Tibial nerve (tissue), 3 donors: ENCODE measurements at regions not wholly inside any gene's neighbourhood (a gene's known extent, or its start where the extent isn't known, plus 50 kb on each side); places are given as distances from the start of the nearest gene placed in this dataset.

Experiments
- CTCF ChIP-seq, 5 experiments: fragments of 200-600 bp in 3 of 5; fragments of 450-650 bp in 2 of 5; sonication (generic) in 3 of 5; IDR thresholded peaks; one replicate each; pipeline ENCODE4 v1.5.1; 2016 to 2019; ENCODE audit warnings: antibody characterized with exemption in 5 of 5, mild to moderate bottlenecking in 3 of 5, moderate library complexity in 2 of 5
- POLR2A ChIP-seq, 2 donors: fragments of 450-650 bp; IDR thresholded peaks; one replicate each; pipeline ENCODE4 v1.6.1; 2017; ENCODE audit warnings: antibody characterized with exemption in 2 of 2, mild to moderate bottlenecking in 2 of 2, moderate library complexity in 2 of 2

GRCh38 chr12:46560874-46561273 is 188.3 kb upstream of the SLC38A2 start:
- TF ChIP-seq POLR2A (IDR thresholded peaks at IDR 0.05) (no peak), CTCF (IDR thresholded peaks at IDR 0.05) (no peak)
